C4-2B (cell line): ENCODE measurements at regions not wholly inside any gene's neighbourhood (a gene's known extent, or its start where the extent isn't known, plus 50 kb on each side); places are given as distances from the start of the nearest gene placed in this dataset.

Source experiments
- ZFX ChIP-seq: fragments of 450-650 bp; IDR thresholded peaks from 2 replicates; pipeline ENCODE4 v1.6.1; 2017
- TF ChIP-seq, protein P1 (sequence below): fragments of 450-650 bp; conservative IDR thresholded peaks from 2 replicates; pipeline ENCODE4 v1.5.1; 2017; ENCODE audit warnings: mild to moderate bottlenecking

DNA sequence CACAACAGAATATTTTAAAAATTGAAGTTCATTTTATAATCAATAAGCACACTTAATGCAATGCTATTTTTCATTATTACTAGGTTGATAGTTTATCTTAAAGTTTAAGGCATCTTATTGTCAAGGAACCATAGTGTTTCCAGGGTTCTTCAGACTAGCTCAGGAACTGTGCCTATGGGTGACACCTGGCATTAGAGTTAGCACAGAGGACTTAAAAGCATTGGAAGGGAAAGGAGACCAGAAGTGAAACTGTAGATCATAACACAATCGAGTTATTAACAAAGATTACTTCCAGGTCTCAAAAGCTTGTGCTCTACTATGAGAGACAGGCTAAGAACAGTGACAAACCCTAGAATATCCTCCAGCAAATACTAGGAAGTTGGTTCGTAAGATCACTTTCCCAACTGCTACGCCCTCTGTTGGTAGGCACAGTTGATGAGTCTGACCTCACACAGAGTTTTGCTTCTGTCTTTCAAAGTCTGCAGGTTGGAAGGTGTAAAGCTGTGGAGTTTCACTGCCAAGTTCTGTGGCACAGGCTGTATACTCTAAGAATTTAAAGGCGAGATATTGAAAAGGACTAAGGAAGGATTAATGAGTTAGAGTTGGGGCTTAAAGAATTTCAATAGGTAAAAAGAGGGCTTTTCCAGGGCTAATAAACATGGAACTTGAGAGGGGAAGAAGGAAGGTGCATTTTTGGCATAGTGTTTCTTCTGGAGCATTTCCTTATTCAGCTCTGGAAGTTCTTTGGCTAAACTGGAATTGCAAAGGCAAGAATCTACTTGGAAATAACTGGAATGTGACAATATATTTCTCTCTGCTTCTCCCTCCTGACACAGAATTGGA is 531.3 kb upstream of the JAG1 start:
- TF ChIP-seq, protein P1, sequence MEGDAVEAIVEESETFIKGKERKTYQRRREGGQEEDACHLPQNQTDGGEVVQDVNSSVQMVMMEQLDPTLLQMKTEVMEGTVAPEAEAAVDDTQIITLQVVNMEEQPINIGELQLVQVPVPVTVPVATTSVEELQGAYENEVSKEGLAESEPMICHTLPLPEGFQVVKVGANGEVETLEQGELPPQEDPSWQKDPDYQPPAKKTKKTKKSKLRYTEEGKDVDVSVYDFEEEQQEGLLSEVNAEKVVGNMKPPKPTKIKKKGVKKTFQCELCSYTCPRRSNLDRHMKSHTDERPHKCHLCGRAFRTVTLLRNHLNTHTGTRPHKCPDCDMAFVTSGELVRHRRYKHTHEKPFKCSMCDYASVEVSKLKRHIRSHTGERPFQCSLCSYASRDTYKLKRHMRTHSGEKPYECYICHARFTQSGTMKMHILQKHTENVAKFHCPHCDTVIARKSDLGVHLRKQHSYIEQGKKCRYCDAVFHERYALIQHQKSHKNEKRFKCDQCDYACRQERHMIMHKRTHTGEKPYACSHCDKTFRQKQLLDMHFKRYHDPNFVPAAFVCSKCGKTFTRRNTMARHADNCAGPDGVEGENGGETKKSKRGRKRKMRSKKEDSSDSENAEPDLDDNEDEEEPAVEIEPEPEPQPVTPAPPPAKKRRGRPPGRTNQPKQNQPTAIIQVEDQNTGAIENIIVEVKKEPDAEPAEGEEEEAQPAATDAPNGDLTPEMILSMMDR = peak; percentile 86
- TF ChIP-seq ZFX = no peak
